OCI-LY7 (cell line): ENCODE measurements at regions not wholly inside any gene's neighbourhood (a gene's known extent, or its start where the extent isn't known, plus 50 kb on each side); places are given as distances from the start of the nearest gene placed in this dataset.

ENCODE experiments used
- BruUV-seq: library from RNA; stranded (reverse); fragments of 400-500 nt; replicated peaks from 2 replicates; lab custom pipeline; 2021; lab: Mats Ljungman, UMichigan
- CTCF ChIA-PET: fragments of 300-600 bp; sonication (Branson Sonifier 250); formaldehyde crosslinking; loops from one replicate; lab custom pipeline; 2022; ENCODE audit warnings: antibody characterized with exemption; ENCODE audit not compliant: unreplicated experiment; lab: Charles Lee
- POLR2A ChIA-PET: fragments of 300-600 bp; sonication (Branson Sonifier 250); formaldehyde crosslinking; loops from one replicate; lab custom pipeline; 2022; ENCODE audit warnings: antibody characterized with exemption; lab: Charles Lee
- DNase-seq: peaks from one replicate; pipeline ENCODE4 v3.0.0-alpha.2; 2015; ENCODE audit warnings: low spot score
- H2AFZ ChIP-seq: fragments of 200-600 bp; sonication (generic), shearing (Covaris generic); 2 replicates; pipeline ENCODE4 v1.6.1; 2014; ENCODE audit warnings: mild to moderate bottlenecking, antibody characterized with exemption, low read length, moderate library complexity
- H3K27ac ChIP-seq: fragments of 200-600 bp; sonication (generic); 2 replicates; pipeline ENCODE4 v1.5.1; 2014; ENCODE audit warnings: mixed run types, low read depth, mild to moderate bottlenecking, moderate library complexity, low read length, inconsistent platforms; ENCODE audit not compliant: poor library complexity, severe bottlenecking
- H3K36me3 ChIP-seq: fragments of 200-600 bp; sonication (generic); 2 replicates; pipeline ENCODE4 v1.6.1; 2014; ENCODE audit warnings: mild to moderate bottlenecking, antibody characterized with exemption, low read length, moderate library complexity, mixed read lengths; ENCODE audit not compliant: insufficient read depth
- H3K4me1 ChIP-seq: fragments of 200-600 bp; sonication (generic); 2 replicates; pipeline ENCODE4 v1.5.1; 2014; ENCODE audit warnings: mild to moderate bottlenecking, low read length; ENCODE audit not compliant: insufficient read depth, poor library complexity, severe bottlenecking
- H3K4me2 ChIP-seq: fragments of 200-600 bp; sonication (generic); 2 replicates; pipeline ENCODE4 v1.6.1; 2014; ENCODE audit warnings: mild to moderate bottlenecking, low read length
- H3K4me3 ChIP-seq: fragments of 200-600 bp; sonication (generic); 2 replicates; pipeline ENCODE4 v1.5.1; 2014; ENCODE audit warnings: mild to moderate bottlenecking, low read depth, low read length; ENCODE audit not compliant: poor library complexity, severe bottlenecking
- H3K79me2 ChIP-seq: fragments of 200-600 bp; sonication (generic); 2 replicates; pipeline ENCODE4 v1.6.1; 2016; ENCODE audit warnings: low read depth, mild to moderate bottlenecking, low read length, moderate library complexity, mixed read lengths; ENCODE audit not compliant: insufficient read depth
- H3K9me2 ChIP-seq: fragments of 200-600 bp; sonication (generic); 2 replicates; pipeline ENCODE4 v1.6.1; 2016; ENCODE audit warnings: mild to moderate bottlenecking, low read length, mixed read lengths; ENCODE audit not compliant: insufficient read depth
- H3K9me3 ChIP-seq: fragments of 200-600 bp; sonication (generic); 2 replicates; pipeline ENCODE4 v1.6.1; 2014; ENCODE audit warnings: mild to moderate bottlenecking, mixed run types, low read length, mixed read lengths
- H4K20me1 ChIP-seq: fragments of 200-600 bp; sonication (generic); 2 replicates; pipeline ENCODE4 v1.6.1; 2014; ENCODE audit warnings: mild to moderate bottlenecking, antibody characterized with exemption, low read length, moderate library complexity, mixed read lengths; ENCODE audit not compliant: insufficient read depth
- CTCF ChIP-seq: fragments of 200-600 bp; sonication (generic); conservative IDR thresholded peaks from 2 replicates; pipeline ENCODE4 v1.5.1; 2014; ENCODE audit warnings: mild to moderate bottlenecking, antibody characterized with exemption, low read length, moderate library complexity, mixed read lengths
- EZH2phosphoT487 ChIP-seq: fragments of 200-600 bp; sonication (generic); IDR thresholded peaks from 2 replicates; pipeline ENCODE4 v1.6.1; 2018; ENCODE audit warnings: low read depth, borderline replicate concordance, mild to moderate bottlenecking, mixed run types, antibody characterized with exemption, low read length, moderate library complexity, mixed read lengths
- intact Hi-C: fragments of 100-400 bp; cut with micrococcal nuclease; formaldehyde crosslinking; loops from one replicate; pipeline ENCODE4 v1.10.0; 2022; ENCODE audit not compliant: unreplicated experiment

GRCh38 chr15:99482993-99483392 lies 82.8 kb upstream of the MEF2A start:
- Histone ChIP-seq H3K4me2 (no peak overlapping the region), H3K4me3 (no peak overlapping the region), H3K9me2 (no peaks in the 10 kb centered on the region), H3K4me1 (no peaks in the 10 kb centered on the region), H2AFZ (no peak overlapping the region), H3K27ac (no peak overlapping the region), H4K20me1 (no peaks in the 10 kb centered on the region), H3K79me2 (no peaks in the 10 kb centered on the region), H3K36me3 (no peaks in the 10 kb centered on the region), H3K9me3 (no peaks in the 10 kb centered on the region)
- intact Hi-C loops, result no loop called here
- POLR2A ChIA-PET, result interaction anchor here (0.7 kb wide), 1 partner anchor 107 kb away, joined by 4 read pairs; no protein-coding TSS in a partner anchor
- TF ChIP-seq CTCF (no peak), EZH2phosphoT487 (no peak)
- CTCF ChIA-PET, result no interaction called here
- no peak for DNase-seq
- no TSS peak for BruUV-seq

GRCh38 chr15:99485153-99485961 lies 80.4 kb upstream of the MEF2A start:
- POLR2A ChIA-PET, result interaction anchor here (0.9 kb wide), 1 partner anchor 27 kb away, joined by 4 read pairs; no protein-coding TSS in a partner anchor
- no peaks in the 10 kb centered on the region for H3K4me1 ChIP-seq
- BruUV-seq, result no TSS peak

More at GRCh38 chr15:99485153-99485961, 80.4 kb upstream of the MEF2A start:
- intact Hi-C loops, result no loop called here
- H3K79me2 ChIP-seq, result no peaks in the 10 kb centered on the region
- H3K36me3 ChIP-seq, result no peaks in the 10 kb centered on the region
- no peaks in the 10 kb centered on the region for H3K9me2 ChIP-seq
- H3K27ac ChIP-seq, result no peak overlapping the region
- H3K9me3 ChIP-seq, result no peaks in the 10 kb centered on the region
- no peak for DNase-seq
- no peak overlapping the region for H3K4me3 ChIP-seq
- TF ChIP-seq CTCF, result no peak
- H2AFZ ChIP-seq, result peak overlapping the region; percentile 42; the same call in 1 of the 2 replicates
- H4K20me1 ChIP-seq, result no peaks in the 10 kb centered on the region
- CTCF ChIA-PET, result no interaction called here
- H3K4me2 ChIP-seq, result peak overlapping the region; percentile 23; the same call in 1 of the 2 replicates
